Left ventricle myocardium inferior (tissue), 1 donor: ENCODE measurements at regions not wholly inside any gene's neighbourhood (a gene's known extent, or its start where the extent isn't known, plus 50 kb on each side); places are given as distances from the start of the nearest gene placed in this dataset.

ENCODE experiments used
- DNase-seq: peaks from one replicate; pipeline ENCODE4 v3.0.0-alpha.2; 2020
- H3K27ac ChIP-seq: fragments of 200-600 bp; replicated peaks from 2 replicates; pipeline ENCODE4 v1.8.0; 2021
- H3K27me3 ChIP-seq: fragments of 200-600 bp; 2 replicates; pipeline ENCODE4 v1.8.0; 2021; ENCODE audit warnings: low read depth
- H3K36me3 ChIP-seq: fragments of 200-600 bp; 2 replicates; pipeline ENCODE4 v1.8.0; 2021
- H3K4me1 ChIP-seq: fragments of 200-600 bp; 2 replicates; pipeline ENCODE4 v1.8.0; 2021
- H3K4me3 ChIP-seq: fragments of 200-600 bp; 2 replicates; pipeline ENCODE4 v1.8.0; 2021; ENCODE audit warnings: mild to moderate bottlenecking, moderate library complexity
- H3K9me3 ChIP-seq: fragments of 200-600 bp; replicated peaks from 2 replicates; pipeline ENCODE4 v1.8.0; 2021
- CTCF ChIP-seq: fragments of 200-600 bp; IDR thresholded peaks from 2 replicates; pipeline ENCODE4 v1.8.0; 2021; ENCODE audit warnings: antibody characterized with exemption, mild to moderate bottlenecking, borderline replicate concordance
- intact Hi-C: fragments of 100-400 bp; cut with micrococcal nuclease; formaldehyde crosslinking; loops from one replicate; pipeline ENCODE4 v1.11.0; 2022
- donor health status: DM: no; HTN: yes; CAD: no; lungs with severe emphysema.

GRCh38 chr16:17607075-17607509 is 136.3 kb upstream of the XYLT1 start:
- Histone ChIP-seq H3K4me1 (no peaks in the 10 kb centered on the region), H3K36me3 (no peaks in the 10 kb centered on the region), H3K27me3 (peaks cover 59% of the 10 kb centered on the region), H3K9me3 (peaks cover 10% of the 10 kb centered on the region), H3K4me3 (no peak overlapping the region), H3K27ac (no peak overlapping the region)
- no peak for TF ChIP-seq CTCF
- no peak for DNase-seq
- intact Hi-C loops = no loop called here

- Histone ChIP-seq H3K27me3 (peaks cover 55% of the 10 kb centered on the region), H3K4me3 (no peak overlapping the region), H3K36me3 (no peaks in the 10 kb centered on the region), H3K4me1 (no peaks in the 10 kb centered on the region), H3K9me3 (peaks cover 10% of the 10 kb centered on the region), H3K27ac (no peak overlapping the region)
- no peak for TF ChIP-seq CTCF
- DNase-seq = no peak
- intact Hi-C loops = no loop called here
These were observed 135.7 kb upstream of the XYLT1 start for GRCh38 chr16:17606460-17606859.

- no peak overlapping the region for H3K27ac ChIP-seq
- peaks cover 48% of the 10 kb centered on the region for H3K27me3 ChIP-seq
- no peak for DNase-seq
- H3K36me3 ChIP-seq = no peaks in the 10 kb centered on the region
- no peaks in the 10 kb centered on the region for H3K4me1 ChIP-seq
- no peak for TF ChIP-seq CTCF
- no peak overlapping the region for H3K4me3 ChIP-seq
- H3K9me3 ChIP-seq = peaks cover 14% of the 10 kb centered on the region
- intact Hi-C loops = no loop called here
These were observed 135.0 kb upstream of the XYLT1 start for GRCh38 chr16:17605784-17606183.

- DNase-seq = no peak
- H3K36me3 ChIP-seq = no peaks in the 10 kb centered on the region
- H3K4me3 ChIP-seq = no peak overlapping the region
- no peak overlapping the region for H3K27ac ChIP-seq
- H3K4me1 ChIP-seq = no peaks in the 10 kb centered on the region
- H3K27me3 ChIP-seq = peaks cover 39% of the 10 kb centered on the region
- intact Hi-C loops = no loop called here
- TF ChIP-seq CTCF = no peak
- peaks cover 36% of the 10 kb centered on the region for H3K9me3 ChIP-seq
These were observed 132.9 kb upstream of the XYLT1 start for GRCh38 chr16:17603626-17604025.

- intact Hi-C loops = no loop called here
- TF ChIP-seq CTCF = no peak
These were observed 131.9 kb upstream of the XYLT1 start for GRCh38 chr16:17602678-17603077.

GRCh38 chr16:17598968-17599367 is 128.2 kb upstream of the XYLT1 start:
- Histone ChIP-seq H3K4me1 (no peaks in the 10 kb centered on the region), H3K27me3 (no peaks in the 10 kb centered on the region), H3K9me3 (peaks cover 34% of the 10 kb centered on the region), H3K27ac (no peak overlapping the region), H3K36me3 (no peaks in the 10 kb centered on the region), H3K4me3 (no peak overlapping the region)
- no peak for TF ChIP-seq CTCF
- DNase-seq = no peak
- intact Hi-C loops = no loop called here

More at GRCh38 chr16:17602678-17603077, 131.9 kb upstream of the XYLT1 start:
- H3K36me3 ChIP-seq = no peaks in the 10 kb centered on the region
- no peak for DNase-seq
- no peaks in the 10 kb centered on the region for H3K4me1 ChIP-seq
- H3K27me3 ChIP-seq = peaks cover 30% of the 10 kb centered on the region
- peaks cover 34% of the 10 kb centered on the region for H3K9me3 ChIP-seq
- H3K27ac ChIP-seq = no peak overlapping the region
- no peak overlapping the region for H3K4me3 ChIP-seq
